GM12878 (cell line): ENCODE measurements at regions not wholly inside any gene's neighbourhood (a gene's known extent, or its start where the extent isn't known, plus 50 kb on each side); places are given as distances from the start of the nearest gene placed in this dataset.

ENCODE experiments used
- CHD2 ChIP-seq: IDR thresholded peaks from 2 replicates; pipeline ENCODE4 v1.6.1; 2011; ENCODE audit warnings: low read depth, low read length, improper control_type of control experiment, borderline replicate concordance
- EGR1 ChIP-seq, 2 experiments: IDR thresholded peaks; 1 replicate in 1 of 2; 2 replicates in 1 of 2; pipeline ENCODE4 v1.6.1; 2011 to 2012; ENCODE audit warnings: low read depth in 2 of 2, low read length in 2 of 2, borderline replicate concordance in 1 of 2, mild to moderate bottlenecking in 1 of 2, moderate library complexity in 1 of 2
- ESRRA ChIP-seq: IDR thresholded peaks from 2 replicates; pipeline ENCODE4 v1.6.1; 2012; ENCODE audit warnings: mild to moderate bottlenecking, low read length, improper control_type of control experiment
- EZH2 ChIP-seq: IDR thresholded peaks from 2 replicates; pipeline ENCODE4 v1.6.1; 2012; ENCODE audit warnings: low read depth, mild to moderate bottlenecking, control low read depth, inconsistent platforms, low read length, borderline replicate concordance; ENCODE audit not compliant: control insufficient read depth
- KDM1A ChIP-seq: fragments of 200-600 bp; sonication (generic); IDR thresholded peaks from 2 replicates; pipeline ENCODE4 v1.6.1; 2016; ENCODE audit warnings: borderline replicate concordance
- MTA3 ChIP-seq: IDR thresholded peaks from 2 replicates; pipeline ENCODE4 v1.6.1; 2012; ENCODE audit warnings: low read length, inconsistent platforms, borderline replicate concordance
- POLR2A ChIP-seq: IDR thresholded peaks from 2 replicates; pipeline ENCODE4 v1.6.1; 2011; ENCODE audit warnings: low read depth, mild to moderate bottlenecking, low read length
- SIN3A ChIP-seq: IDR thresholded peaks from 2 replicates; pipeline ENCODE4 v1.6.1; 2012; ENCODE audit warnings: low read depth, low read length, improper control_type of control experiment
- TARDBP ChIP-seq: IDR thresholded peaks from 2 replicates; pipeline ENCODE4 v1.6.1; 2016; ENCODE audit warnings: borderline replicate concordance
- TF ChIP-seq, protein P1 (sequence below): IDR thresholded peaks from 2 replicates; pipeline ENCODE4 v1.6.1; 2011; ENCODE audit warnings: borderline replicate concordance, low read depth, mild to moderate bottlenecking, moderate library complexity, low read length; ENCODE audit not compliant: insufficient read depth, poor library complexity, severe bottlenecking
- TF ChIP-seq, protein P2 (sequence below), 3 experiments: IDR thresholded peaks in 2 of 3; conservative IDR thresholded peaks in 1 of 3; 2 replicates each; pipeline ENCODE4 v1.5.1; 2011; ENCODE audit warnings: low read depth in 3 of 3, low read length in 3 of 3, mild to moderate bottlenecking in 3 of 3, control low read depth in 2 of 3, moderate library complexity in 2 of 3, inconsistent platforms in 1 of 3, mixed read lengths in 1 of 3; ENCODE audit not compliant: control insufficient read depth in 2 of 3, insufficient read depth in 1 of 3; ENCODE audit errors: extremely low read depth in 1 of 3
- TF ChIP-seq, protein P3 (sequence below): IDR thresholded peaks from 2 replicates; pipeline ENCODE4 v1.6.1; 2012; ENCODE audit warnings: low read depth, low read length, improper control_type of control experiment
- TF ChIP-seq, protein P4 (sequence below): IDR thresholded peaks from 2 replicates; pipeline ENCODE4 v1.6.1; 2011; ENCODE audit warnings: low read depth, mild to moderate bottlenecking, low read length, moderate library complexity, borderline replicate concordance; ENCODE audit errors: extremely low read depth

DNA sequence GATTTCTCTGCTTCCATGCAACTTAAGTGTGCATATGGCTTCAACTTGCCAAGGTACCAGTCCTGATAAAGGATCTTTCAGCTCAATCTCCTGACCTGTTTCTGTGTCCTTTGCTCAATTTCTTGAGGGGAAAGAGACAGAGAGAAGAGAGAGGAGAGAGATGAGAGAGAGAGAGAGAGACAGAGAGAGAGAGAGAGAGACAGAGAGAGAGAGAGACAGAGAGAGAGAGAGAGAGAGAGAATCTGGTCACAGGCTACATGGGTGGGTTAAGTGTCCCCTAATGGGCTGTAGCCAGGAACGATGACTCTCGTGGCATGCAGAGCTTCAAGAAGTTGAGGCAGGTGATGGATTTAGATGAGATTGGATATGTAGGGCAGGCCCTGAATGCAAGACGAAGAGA lies 335.2 kb upstream of the PRKCQ start:
- TF ChIP-seq ESRRA (no peak), MTA3 (no peak), CHD2 (no peak), SIN3A (no peak), TARDBP (no peak), EGR1 (IDR thresholded peaks at IDR 0.05; ENCODE audit: borderline replicate concordance in 1 of 2, low read depth in 2 of 2, low read length in 2 of 2) (no peak), POLR2A (no peak), EZH2 (no peak), KDM1A (no peak)
- TF ChIP-seq, protein P1, sequence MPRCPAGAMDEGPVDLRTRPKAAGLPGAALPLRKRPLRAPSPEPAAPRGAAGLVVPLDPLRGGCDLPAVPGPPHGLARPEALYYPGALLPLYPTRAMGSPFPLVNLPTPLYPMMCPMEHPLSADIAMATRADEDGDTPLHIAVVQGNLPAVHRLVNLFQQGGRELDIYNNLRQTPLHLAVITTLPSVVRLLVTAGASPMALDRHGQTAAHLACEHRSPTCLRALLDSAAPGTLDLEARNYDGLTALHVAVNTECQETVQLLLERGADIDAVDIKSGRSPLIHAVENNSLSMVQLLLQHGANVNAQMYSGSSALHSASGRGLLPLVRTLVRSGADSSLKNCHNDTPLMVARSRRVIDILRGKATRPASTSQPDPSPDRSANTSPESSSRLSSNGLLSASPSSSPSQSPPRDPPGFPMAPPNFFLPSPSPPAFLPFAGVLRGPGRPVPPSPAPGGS: no peak
- TF ChIP-seq, protein P2, sequence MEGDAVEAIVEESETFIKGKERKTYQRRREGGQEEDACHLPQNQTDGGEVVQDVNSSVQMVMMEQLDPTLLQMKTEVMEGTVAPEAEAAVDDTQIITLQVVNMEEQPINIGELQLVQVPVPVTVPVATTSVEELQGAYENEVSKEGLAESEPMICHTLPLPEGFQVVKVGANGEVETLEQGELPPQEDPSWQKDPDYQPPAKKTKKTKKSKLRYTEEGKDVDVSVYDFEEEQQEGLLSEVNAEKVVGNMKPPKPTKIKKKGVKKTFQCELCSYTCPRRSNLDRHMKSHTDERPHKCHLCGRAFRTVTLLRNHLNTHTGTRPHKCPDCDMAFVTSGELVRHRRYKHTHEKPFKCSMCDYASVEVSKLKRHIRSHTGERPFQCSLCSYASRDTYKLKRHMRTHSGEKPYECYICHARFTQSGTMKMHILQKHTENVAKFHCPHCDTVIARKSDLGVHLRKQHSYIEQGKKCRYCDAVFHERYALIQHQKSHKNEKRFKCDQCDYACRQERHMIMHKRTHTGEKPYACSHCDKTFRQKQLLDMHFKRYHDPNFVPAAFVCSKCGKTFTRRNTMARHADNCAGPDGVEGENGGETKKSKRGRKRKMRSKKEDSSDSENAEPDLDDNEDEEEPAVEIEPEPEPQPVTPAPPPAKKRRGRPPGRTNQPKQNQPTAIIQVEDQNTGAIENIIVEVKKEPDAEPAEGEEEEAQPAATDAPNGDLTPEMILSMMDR (IDR thresholded peaks at IDR 0.05 in 2 of 3, conservative IDR thresholded peaks at IDR 0.05 in 1 of 3; ENCODE audit: control insufficient read depth in 2 of 3, extremely low read depth in 1 of 3, insufficient read depth in 1 of 3, low read depth in 3 of 3, low read length in 3 of 3): no peak
- TF ChIP-seq, protein P3, sequence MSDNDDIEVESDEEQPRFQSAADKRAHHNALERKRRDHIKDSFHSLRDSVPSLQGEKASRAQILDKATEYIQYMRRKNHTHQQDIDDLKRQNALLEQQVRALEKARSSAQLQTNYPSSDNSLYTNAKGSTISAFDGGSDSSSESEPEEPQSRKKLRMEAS: no peak
- TF ChIP-seq, protein P4, sequence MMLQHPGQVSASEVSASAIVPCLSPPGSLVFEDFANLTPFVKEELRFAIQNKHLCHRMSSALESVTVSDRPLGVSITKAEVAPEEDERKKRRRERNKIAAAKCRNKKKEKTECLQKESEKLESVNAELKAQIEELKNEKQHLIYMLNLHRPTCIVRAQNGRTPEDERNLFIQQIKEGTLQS: no peak
